Activated T-cell treated with anti-CD3 and anti-CD28 coated beads for 4 hours (primary cell): ENCODE measurements at regions not wholly inside any gene's neighbourhood (a gene's known extent, or its start where the extent isn't known, plus 50 kb on each side); places are given as distances from the start of the nearest gene placed in this dataset.

Experiments
- DNase-seq: peaks from one replicate; pipeline ENCODE4 v3.0.0-alpha.2; 2020

- DNase-seq: no peak
These were observed 536.0 kb upstream of the JARID2 start for GRCh38 chr6:14709900-14710299.

GRCh38 chr6:14710421-14710820 is 535.4 kb upstream of the JARID2 start:
- no peak for DNase-seq

GRCh38 chr6:14711056-14711703 is 534.7 kb upstream of the JARID2 start:
- DNase-seq: no peak

- no peak for DNase-seq
These were observed 534.0 kb upstream of the JARID2 start for GRCh38 chr6:14711704-14712379.

- no peak for DNase-seq
These were observed 532.6 kb upstream of the JARID2 start for GRCh38 chr6:14713008-14713960.

- DNase-seq: no peak
These were observed 531.8 kb upstream of the JARID2 start for GRCh38 chr6:14713966-14714631.

- DNase-seq: no peak
These were observed 530.8 kb upstream of the JARID2 start for GRCh38 chr6:14715076-14715475.

GRCh38 chr6:14716499-14717146 is 529.2 kb upstream of the JARID2 start:
- DNase-seq: no peak

GRCh38 chr6:14717307-14717706 is 528.6 kb upstream of the JARID2 start:
- no peak for DNase-seq

- DNase-seq: no peak
These were observed 527.0 kb upstream of the JARID2 start for GRCh38 chr6:14718861-14719260.

GRCh38 chr6:14719270-14719669 is 526.6 kb upstream of the JARID2 start:
- DNase-seq: no peak

- no peak for DNase-seq
These were observed 525.3 kb upstream of the JARID2 start for GRCh38 chr6:14720411-14721102.

- DNase-seq: no peak
These were observed 524.6 kb upstream of the JARID2 start for GRCh38 chr6:14721103-14721758.

GRCh38 chr6:14722001-14722562 is 523.8 kb upstream of the JARID2 start:
- no peak for DNase-seq

- no peak for DNase-seq
These were observed 523.2 kb upstream of the JARID2 start for GRCh38 chr6:14722704-14723103.

- no peak for DNase-seq
These were observed 522.3 kb upstream of the JARID2 start for GRCh38 chr6:14723535-14724086.

- no peak for DNase-seq
These were observed 521.3 kb upstream of the JARID2 start for GRCh38 chr6:14724549-14724948.

GRCh38 chr6:14726816-14727493 is 518.9 kb upstream of the JARID2 start:
- DNase-seq: no peak

GRCh38 chr6:14727494-14728395 is 518.1 kb upstream of the JARID2 start:
- no peak for DNase-seq
